K562 (cell line): ENCODE measurements at regions not wholly inside any gene's neighbourhood (a gene's known extent, or its start where the extent isn't known, plus 50 kb on each side); places are given as distances from the start of the nearest gene placed in this dataset.

Experiments
- BCOR ChIP-seq: fragments of 450-650 bp; IDR thresholded peaks from 2 replicates; pipeline ENCODE4 v1.6.1; 2016
- BHLHE40 ChIP-seq: IDR thresholded peaks from 2 replicates; pipeline ENCODE4 v1.6.1; 2011; ENCODE audit warnings: low read length, improper control_type of control experiment
- CBFA2T3 ChIP-seq: fragments of 450-650 bp; IDR thresholded peaks from 2 replicates; pipeline ENCODE4 v1.6.1; 2017
- DIDO1 ChIP-seq: fragments of 450-650 bp; IDR thresholded peaks from 2 replicates; pipeline ENCODE4 v1.6.1; 2016; ENCODE audit warnings: low read depth, missing biosample characterization, missing genetic modification characterization
- ELF1 ChIP-seq: fragments of 200-800 bp; sonication (Bioruptor generic); IDR thresholded peaks from 2 replicates; pipeline ENCODE4 v1.6.1; 2016; ENCODE audit warnings: missing genetic modification characterization, missing compliant biosample characterization
- EP300 ChIP-seq: IDR thresholded peaks from 2 replicates; pipeline ENCODE4 v1.6.1; 2012; ENCODE audit warnings: low read length, improper control_type of control experiment
- HDAC2 ChIP-seq: fragments of 450-650 bp; IDR thresholded peaks from 2 replicates; pipeline ENCODE4 v1.6.1; 2016; ENCODE audit warnings: mild to moderate bottlenecking
- KDM1A ChIP-seq, 2 experiments: fragments of 450-650 bp; IDR thresholded peaks; 2 replicates each; pipeline ENCODE4 v1.6.1; 2016; ENCODE audit warnings: mild to moderate bottlenecking in 2 of 2
- MAFK ChIP-seq: IDR thresholded peaks from 2 replicates; pipeline ENCODE4 v1.6.1; 2011; ENCODE audit warnings: low read length, improper control_type of control experiment
- NR0B1 ChIP-seq: fragments of 450-650 bp; IDR thresholded peaks from one replicate; pipeline ENCODE4 v1.6.1; 2018; ENCODE audit warnings: mild to moderate bottlenecking, moderate library complexity; ENCODE audit not compliant: partially characterized antibody
- TBL1XR1 ChIP-seq, 2 experiments: IDR thresholded peaks; 2 replicates each; pipeline ENCODE4 v1.6.1; 2012; ENCODE audit warnings: improper control_type of control experiment in 2 of 2, low read length in 2 of 2, mild to moderate bottlenecking in 1 of 2
- ZBTB11 ChIP-seq, 3 experiments: fragments of 200-800 bp in 1 of 3; fragments of 250-450 bp in 1 of 3; fragments of 450-650 bp in 1 of 3; sonication (Bioruptor Pico) in 1 of 3; sonication (Bioruptor generic) in 1 of 3; formaldehyde crosslinking in 1 of 3; IDR thresholded peaks; 2 replicates each; pipeline versions ENCODE4 v1.6.1 to v1.8.0; 2016 to 2022; ENCODE audit warnings: mild to moderate bottlenecking in 2 of 3, missing genetic modification characterization in 2 of 3, missing compliant biosample characterization in 1 of 3, moderate library complexity in 1 of 3
- ZBTB12 ChIP-seq: fragments of 250-450 bp; sonication (Bioruptor Pico); IDR thresholded peaks from 2 replicates; pipeline ENCODE4 v1.4.0; 2020
- ZBTB2 ChIP-seq: fragments of 450-650 bp; IDR thresholded peaks from 2 replicates; pipeline ENCODE4 v1.6.1; 2016; ENCODE audit warnings: antibody characterized with exemption
- ZFX ChIP-seq: sonication (generic); formaldehyde crosslinking; IDR thresholded peaks from 2 replicates; pipeline ENCODE4 v1.8.0; 2022; ENCODE audit warnings: mild to moderate bottlenecking, missing genetic modification reagents, moderate library complexity
- ZKSCAN3 ChIP-seq: fragments of 250-450 bp; sonication (Bioruptor Pico); IDR thresholded peaks from 2 replicates; pipeline ENCODE4 v1.4.0; 2020
- ZNF165 ChIP-seq: fragments of 250-450 bp; sonication (Bioruptor Pico); IDR thresholded peaks from 2 replicates; pipeline ENCODE4 v1.4.0; 2020; ENCODE audit warnings: borderline replicate concordance
- ZNF175 ChIP-seq: fragments of 200-800 bp; sonication (Bioruptor generic); IDR thresholded peaks from 2 replicates; pipeline ENCODE4 v1.6.1; 2016; ENCODE audit warnings: low read depth, mild to moderate bottlenecking, missing genetic modification characterization, missing compliant biosample characterization
- ZNF41 ChIP-seq: fragments of 250-450 bp; sonication (Bioruptor Pico); conservative IDR thresholded peaks from 2 replicates; pipeline ENCODE4 v1.4.0; 2020; ENCODE audit warnings: mild to moderate bottlenecking
- ZNF57 ChIP-seq: fragments of 450-650 bp; formaldehyde crosslinking; IDR thresholded peaks from 2 replicates; pipeline ENCODE4 v1.4.0; 2020; ENCODE audit warnings: mild to moderate bottlenecking, moderate library complexity
- ZNF644 ChIP-seq: fragments of 200-800 bp; sonication (Bioruptor generic); IDR thresholded peaks from 2 replicates; pipeline ENCODE4 v1.6.1; 2016; ENCODE audit warnings: low read depth, missing genetic modification characterization, missing compliant biosample characterization
- ZNF766 ChIP-seq: fragments of 200-800 bp; sonication (Bioruptor generic); conservative IDR thresholded peaks from 2 replicates; pipeline ENCODE4 v1.6.1; 2016; ENCODE audit warnings: missing genetic modification characterization, missing compliant biosample characterization

GRCh38 chr19:28546148-28546685 is 666.7 kb downstream of the UQCRFS1 start (continued):
- TF ChIP-seq ZBTB11 (CRISPR knock-in tag; IDR thresholded peaks at IDR 0.05) (peak in 1 of 3 experiments; percentile 41; a peak in 1 of 6 replicates), KDM1A (IDR thresholded peaks at IDR 0.05) (peak; percentile 92 to 93), ZFX (peak; percentile 52), ZBTB2 (peak; percentile 26; the same call in 1 of the 2 replicates), ZBTB12 (no peak), CBFA2T3 (peak; percentile 95), HDAC2 (peak; percentile 87), TBL1XR1 (IDR thresholded peaks at IDR 0.05; ENCODE audit: low read length in 2 of 2) (peak; percentile 70 to 89; a peak in 3 of 4 replicates), ZNF57 (CRISPR knock-in tag) (no peak), ZNF644 (no peak; the same call in 1 of the 2 replicates), MAFK (no peak), ZNF175 (CRISPR knock-in tag) (no peak), EP300 (peak; percentile 96), DIDO1 (tag) (no peak), ELF1 (tag) (no peak), BHLHE40 (peak; percentile 51; the same call in 1 of the 2 replicates), ZKSCAN3 (no peak), BCOR (0 out of 2 replicates have a peak, but pooled peaks have one; percentile 35), ZNF766 (CRISPR knock-in tag) (no peak), ZNF165 (no peak), ZNF41 (CRISPR knock-in tag) (no peak), NR0B1 (no peak)
